Frontal cortex (tissue), 3 donors: ENCODE measurements at regions not wholly inside any gene's neighbourhood (a gene's known extent, or its start where the extent isn't known, plus 50 kb on each side); places are given as distances from the start of the nearest gene placed in this dataset.

Source experiments
- DNase-seq, 2 donors: peaks; one replicate each; pipeline ENCODE4 v3.0.0; 2012; ENCODE audit warnings: low spot score in 2 of 2
- FAIRE-seq: peaks from 2 replicates; lab custom pipeline; 2012; peaks lifted over from hg19 to GRCh38; lab: Jason Lieb, UNC
- donor health status: control.
- donor health status: control.
- donor health status: control.

DNA sequence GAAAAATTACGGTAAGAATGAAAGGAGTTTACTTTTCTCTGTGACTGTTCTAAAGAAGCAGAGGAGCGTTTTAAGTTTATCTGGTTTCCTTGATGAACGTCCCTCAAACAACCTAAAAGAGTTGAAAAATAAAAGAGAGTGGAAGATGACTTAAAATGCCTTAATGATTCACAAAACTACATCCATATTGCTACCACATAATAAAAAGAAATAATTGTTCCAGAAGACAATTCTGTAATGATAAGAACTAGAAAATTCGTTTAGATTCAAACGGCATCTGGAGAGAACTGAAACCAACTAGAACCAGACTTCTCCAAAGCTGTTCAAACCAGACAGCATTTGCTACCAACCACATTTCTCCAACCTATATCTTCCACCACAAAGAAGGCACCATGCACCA lies 68.1 kb downstream of the TEKT4 start:
- FAIRE-seq (no peak), DNase-seq (no peak)

DNA sequence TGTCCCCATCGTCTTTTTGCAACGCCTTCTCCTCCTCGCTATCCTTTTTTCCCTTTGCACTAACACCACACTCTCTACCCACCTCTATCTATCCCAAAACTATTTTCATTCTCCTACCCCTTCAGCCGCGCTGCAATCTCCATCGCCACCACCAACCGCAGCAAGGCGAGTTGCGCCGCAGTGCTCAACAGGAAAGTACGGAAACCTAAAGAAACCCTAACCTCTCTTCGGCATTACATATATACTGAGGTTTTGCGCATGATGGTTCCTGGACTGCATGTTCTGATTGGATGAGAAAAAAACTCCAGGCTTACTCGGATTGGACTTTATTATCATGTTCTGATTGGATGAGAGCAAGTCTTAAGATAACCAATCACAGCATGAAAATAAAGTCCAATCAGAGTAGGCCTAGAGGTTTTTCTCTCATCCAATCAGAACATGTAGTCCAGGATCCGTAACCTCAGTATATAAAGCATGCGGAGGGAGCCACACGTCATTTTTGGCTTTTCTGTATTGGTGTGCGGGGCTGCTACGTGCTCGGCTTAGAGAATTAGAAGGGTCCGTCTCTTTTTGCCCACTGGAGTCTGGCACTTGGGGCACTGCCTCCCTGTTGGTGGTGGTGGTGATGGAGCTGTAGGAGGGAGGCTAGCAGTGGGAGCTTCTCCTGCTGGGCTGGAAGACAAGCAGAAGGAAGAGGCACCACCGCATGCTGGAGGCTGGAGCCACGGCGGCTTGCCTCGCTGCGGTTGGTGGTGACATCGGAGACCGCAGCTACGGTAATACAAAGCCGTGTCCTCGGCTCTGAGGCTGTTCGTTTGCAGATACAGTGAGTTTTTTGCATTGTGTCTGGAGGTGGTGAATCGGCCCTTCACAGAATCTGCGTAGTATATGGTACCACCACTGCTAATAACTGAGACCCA lies 76.1 kb downstream of the TEKT4 start:
- FAIRE-seq (no peak), DNase-seq (no peak)

DNA sequence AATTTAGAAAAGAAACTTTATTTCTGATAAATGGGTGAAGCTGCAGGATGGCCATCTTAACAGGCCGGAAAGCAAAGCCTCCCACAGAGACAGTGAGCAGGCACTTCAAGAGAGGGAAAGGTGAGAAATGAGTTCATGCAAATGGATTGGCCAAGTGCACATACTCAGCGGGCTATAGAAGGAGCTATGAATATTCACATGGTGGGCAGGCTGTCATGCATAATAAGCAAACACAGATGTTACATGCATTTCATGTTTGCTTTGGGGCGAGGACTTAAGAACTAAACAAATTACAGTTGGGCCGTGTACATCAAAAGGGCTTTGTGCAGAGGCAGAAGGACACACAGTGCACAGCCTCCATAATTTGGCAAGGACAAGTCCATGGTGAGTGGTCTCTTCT lies 69.8 kb upstream of the MAL start:
- no peak for FAIRE-seq
- no peak for DNase-seq

DNA sequence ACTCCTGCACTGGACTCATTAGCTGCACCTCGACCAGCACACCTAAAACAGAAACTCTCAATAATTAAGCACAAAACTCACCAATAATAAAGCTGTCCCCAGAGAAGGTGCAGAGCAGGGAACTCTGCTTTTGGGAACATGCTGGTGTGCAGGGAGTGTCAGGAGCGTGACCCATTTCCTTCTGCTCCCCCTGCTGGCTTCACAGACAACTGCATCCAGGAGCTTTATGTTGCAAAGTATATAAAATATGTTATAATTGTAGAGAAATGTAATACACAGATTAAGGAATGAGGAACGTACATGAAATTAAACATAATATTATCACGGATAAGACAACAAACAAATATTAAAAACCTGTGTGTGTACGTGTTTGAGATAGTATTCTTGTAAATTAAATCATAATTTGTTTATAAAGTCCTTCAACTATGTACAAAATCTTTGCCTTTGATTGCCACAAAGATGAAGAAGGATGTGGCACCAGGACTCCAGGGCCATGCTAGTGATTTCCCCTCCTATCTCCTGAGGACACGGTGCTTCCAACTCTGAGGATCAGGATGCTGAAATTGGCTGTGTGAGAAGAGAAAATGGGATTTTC lies 68.6 kb upstream of the MAL start:
- DNase-seq, result peak in 1 of 2 donors; percentile 42
- no peak for FAIRE-seq

DNA sequence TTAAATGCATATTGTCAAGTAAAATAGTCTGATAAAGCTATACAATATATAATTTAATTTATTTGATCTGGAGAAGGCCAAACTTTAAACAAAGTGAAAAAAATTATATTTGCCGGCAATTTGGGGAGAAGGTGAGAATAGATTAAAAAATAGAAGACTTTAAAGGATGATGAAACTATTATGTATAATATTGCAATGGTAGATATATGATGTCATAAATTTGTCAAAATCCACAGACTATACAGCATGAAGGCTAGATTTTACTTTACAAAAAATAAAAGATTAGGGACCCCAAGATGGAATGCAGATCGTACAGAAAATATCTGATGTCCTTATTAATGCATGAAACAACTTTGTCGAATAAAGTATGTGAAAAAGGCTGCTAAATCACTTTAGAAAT lies 67.3 kb upstream of the MAL start:
- FAIRE-seq, result no peak

DNA sequence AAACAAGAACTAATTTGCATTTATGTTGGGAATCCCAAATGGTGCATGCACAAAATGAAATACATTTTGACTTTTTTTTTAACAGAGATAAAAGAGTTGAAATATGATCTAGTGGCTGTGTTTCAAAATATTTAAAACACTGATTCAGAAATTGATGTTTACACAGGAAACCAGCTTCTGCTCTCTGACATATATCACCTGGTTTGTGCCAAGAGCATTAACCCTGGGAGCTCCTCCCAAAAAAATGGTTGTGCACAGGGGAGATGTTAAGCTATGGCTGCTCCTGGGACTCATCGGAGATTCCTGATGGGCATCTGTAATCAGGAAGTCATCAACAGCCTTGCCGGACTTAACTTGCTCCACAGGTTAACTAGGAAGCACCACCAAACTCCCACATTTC lies 65.2 kb upstream of the MAL start:
- FAIRE-seq, result no peak
- DNase-seq, result no peak

More for the DNA sequence above, 67.3 kb upstream of the MAL start:
- no peak for DNase-seq

DNA sequence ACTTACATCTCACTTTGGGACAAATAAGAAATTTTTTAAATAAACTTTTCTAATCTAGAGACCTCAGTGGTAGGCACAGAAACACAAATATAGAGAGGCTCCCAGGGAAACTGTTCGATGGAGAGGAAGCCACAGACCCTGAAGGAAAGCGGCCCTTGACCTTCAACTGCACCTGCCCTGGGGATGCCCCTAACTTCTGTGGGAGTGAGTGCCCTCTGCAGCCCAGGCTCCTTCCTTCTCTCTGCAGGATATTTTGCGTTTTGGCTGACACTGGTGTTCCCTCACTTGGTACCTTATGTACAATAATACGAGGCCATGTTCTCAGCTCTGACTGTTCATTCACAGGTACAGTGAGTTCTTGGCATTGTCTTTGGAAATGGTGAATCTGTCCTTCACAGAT lies 64.8 kb upstream of the MAL start:
- DNase-seq (no peak), FAIRE-seq (no peak)

DNA sequence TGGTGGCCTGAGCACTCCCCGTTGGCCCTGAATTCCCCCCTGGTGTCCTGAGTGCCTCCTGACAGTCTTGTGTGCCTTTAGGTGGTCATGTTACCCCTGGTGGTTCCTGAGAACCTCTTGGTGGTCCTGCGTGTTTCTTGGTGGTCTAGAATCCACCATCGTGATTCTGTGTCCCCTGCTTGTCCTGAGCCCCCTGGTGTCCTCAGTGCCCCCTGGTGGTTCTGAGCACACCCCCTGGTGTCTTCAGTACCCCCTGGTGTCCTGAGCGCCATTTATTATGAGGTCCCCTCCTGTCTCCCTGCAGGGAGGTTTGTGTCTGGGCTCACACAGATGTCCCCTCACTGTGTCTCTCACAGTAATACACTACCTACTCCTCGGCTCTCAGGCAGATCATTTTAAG lies 61.3 kb upstream of the MAL start:
- FAIRE-seq (no peak), DNase-seq (no peak)

DNA sequence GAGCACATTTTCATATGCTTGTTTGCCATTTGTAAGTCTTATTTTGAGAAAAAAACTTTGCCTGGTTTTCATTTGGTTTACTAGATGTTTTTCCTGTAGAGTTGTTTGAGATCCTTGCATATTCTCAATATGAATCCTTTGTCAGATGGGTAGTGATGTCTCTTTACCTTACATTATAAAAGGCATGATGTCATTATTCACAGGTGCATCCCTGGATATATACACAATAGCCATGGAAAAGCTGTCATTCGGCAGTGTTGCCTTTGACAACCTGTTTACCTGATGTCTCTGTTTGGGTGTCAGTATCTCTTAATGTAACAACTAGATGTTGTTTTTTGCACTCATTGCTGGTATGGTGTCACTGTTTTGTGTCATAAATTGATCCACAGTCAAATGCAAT lies 58.8 kb upstream of the MAL start:
- no peak for DNase-seq
- no peak for FAIRE-seq

DNA sequence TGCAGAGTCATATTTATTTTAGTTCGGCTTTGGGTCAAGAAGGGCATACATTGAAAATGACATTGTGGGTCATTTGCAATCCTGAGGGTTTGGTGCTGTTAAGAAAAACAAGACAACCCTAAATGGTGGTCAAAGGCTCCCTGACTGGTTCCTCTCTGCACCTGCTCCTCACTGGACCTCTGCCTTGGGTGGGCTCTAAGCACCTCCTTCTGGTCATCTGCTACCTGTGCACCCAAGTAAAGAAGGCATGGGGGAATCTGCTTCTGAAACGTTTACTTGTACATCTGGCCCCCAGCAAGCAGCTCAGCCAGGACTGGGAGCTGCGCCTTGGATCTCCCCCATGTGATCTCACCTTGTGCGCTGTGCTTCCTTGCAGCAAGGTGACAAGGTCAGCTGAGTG lies 55.2 kb upstream of the MAL start:
- DNase-seq, result no peak
- no peak for FAIRE-seq
